HepG2 (cell line): ENCODE measurements at regions not wholly inside any gene's neighbourhood (a gene's known extent, or its start where the extent isn't known, plus 50 kb on each side); places are given as distances from the start of the nearest gene placed in this dataset.

Source experiments
- ATAC-seq: fragments of 200-7000 bp; cut with Tn5 transposase; 3 replicates; pipeline ENCODE4 v1.9.1; 2020; ENCODE audit warnings: mild to moderate bottlenecking, moderate library complexity
- BruUV-seq: library from RNA; stranded (reverse); fragments of 400-500 nt; replicated peaks from 2 replicates; lab custom pipeline; 2021; lab: Mats Ljungman, UMichigan
- CTCF ChIA-PET: fragments of 300-600 bp; formaldehyde crosslinking; extraction: SDS; loops from one replicate; lab custom pipeline; 2021; ENCODE audit warnings: low total read pairs, inconsistent platforms, low intra/inter-chr PET ratio; lab: Yijun Ruan, JAX
- POLR2A ChIA-PET: fragments of 350-600 bp; sonication (Branson Sonifier 250); formaldehyde crosslinking; loops from one replicate; lab custom pipeline; 2020; ENCODE audit warnings: antibody characterized with exemption, inconsistent platforms; lab: Yijun Ruan, JAX
- DNase-seq: peaks from one replicate; pipeline ENCODE4 v3.0.0-alpha.2; 2015; ENCODE audit warnings: low spot score
- FAIRE-seq: peaks from 3 replicates; lab custom pipeline; 2011; peaks lifted over from hg19 to GRCh38; lab: Jason Lieb, UNC
- H2AFZ ChIP-seq: one replicate; pipeline ENCODE4 v1.6.1; 2011; ENCODE audit warnings: low read length, inconsistent platforms
- H3K27ac ChIP-seq: fragments of 300-600 bp; 3 replicates; pipeline ENCODE4 v1.8.0; 2011; ENCODE audit warnings: mixed run types, mild to moderate bottlenecking, mixed read lengths, low read length, inconsistent platforms; ENCODE audit not compliant: insufficient read depth; ENCODE audit errors: extremely low read length
- H3K27me3 ChIP-seq, 2 experiments: fragments of 200-600 bp in 1 of 2; 2 replicates in 1 of 2; 3 replicates in 1 of 2; pipeline versions ENCODE4 v1.6.0 to v1.8.0; 2011; ENCODE audit warnings: low read length in 2 of 2, mild to moderate bottlenecking in 2 of 2, moderate library complexity in 2 of 2, inconsistent platforms in 1 of 2; ENCODE audit not compliant: insufficient read depth in 2 of 2, control insufficient read depth in 1 of 2
- H3K36me3 ChIP-seq, 2 experiments: fragments of 200-600 bp in 1 of 2; replicated peaks in 1 of 2; 2 replicates in 1 of 2; 3 replicates in 1 of 2; pipeline versions ENCODE4 v1.5.1 to v1.8.0; 2011; ENCODE audit warnings: low read length in 2 of 2, inconsistent platforms in 1 of 2; ENCODE audit not compliant: insufficient read depth in 2 of 2, control insufficient read depth in 1 of 2
- H3K4me1 ChIP-seq: 2 replicates; pipeline ENCODE4 v1.5.1; 2012; ENCODE audit warnings: low read length, inconsistent platforms; ENCODE audit not compliant: insufficient read depth
- H3K4me2 ChIP-seq: 2 replicates; pipeline ENCODE4 v1.6.0; 2011; ENCODE audit warnings: low read depth, low read length, inconsistent platforms
- H3K4me3 ChIP-seq, 3 experiments: fragments of 200-600 bp in 1 of 3; sonication (generic), shearing (Covaris generic) in 1 of 3; replicated peaks in 1 of 3; 2 replicates each; pipeline ENCODE4 v1.5.1; 2011 to 2016; ENCODE audit warnings: low read length in 3 of 3, inconsistent platforms in 2 of 3, low read depth in 2 of 3, mild to moderate bottlenecking in 2 of 3, control low read depth in 1 of 3, mixed read lengths in 1 of 3; ENCODE audit not compliant: insufficient read depth in 1 of 3
- H3K79me2 ChIP-seq: one replicate; pipeline ENCODE4 v1.6.1; 2011; ENCODE audit warnings: low read length, inconsistent platforms; ENCODE audit not compliant: insufficient read depth
- H3K9ac ChIP-seq: 2 replicates; pipeline ENCODE4 v1.6.0; 2011; ENCODE audit warnings: mild to moderate bottlenecking, low read depth, low read length, inconsistent platforms; ENCODE audit not compliant: insufficient read depth
- H3K9me3 ChIP-seq: 2 replicates; pipeline ENCODE4 v1.5.1; 2012; ENCODE audit warnings: mild to moderate bottlenecking, low read length
- H4K20me1 ChIP-seq: 2 replicates; pipeline ENCODE4 v1.6.0; 2011; ENCODE audit warnings: inconsistent platforms, mild to moderate bottlenecking, low read length, moderate library complexity; ENCODE audit not compliant: insufficient read depth
- CCDC6 ChIP-seq: sonication (generic); formaldehyde crosslinking; IDR thresholded peaks from 2 replicates; pipeline ENCODE4 v1.8.1; 2022; ENCODE audit warnings: mild to moderate bottlenecking, missing genetic modification reagents, moderate library complexity
- GFI1 ChIP-seq: sonication (generic); formaldehyde crosslinking; IDR thresholded peaks from 2 replicates; pipeline ENCODE4 v1.5.0; 2020; ENCODE audit warnings: missing genetic modification reagents, mild to moderate bottlenecking, borderline replicate concordance
- KDM4B ChIP-seq: sonication (generic); formaldehyde crosslinking; IDR thresholded peaks from 2 replicates; pipeline ENCODE4 v1.4.0; 2020; ENCODE audit warnings: missing genetic modification reagents
- KLF11 ChIP-seq: IDR thresholded peaks from 2 replicates; pipeline ENCODE4 v1.6.1; 2016; ENCODE audit warnings: missing compliant biosample characterization
- MED13 ChIP-seq: sonication (generic); formaldehyde crosslinking; IDR thresholded peaks from 2 replicates; pipeline ENCODE4 v1.5.0; 2020; ENCODE audit warnings: missing genetic modification reagents
- SRF ChIP-seq: IDR thresholded peaks from 2 replicates; pipeline ENCODE4 v1.6.1; 2011; ENCODE audit warnings: mild to moderate bottlenecking, low read depth, low read length, moderate library complexity
- ZNF788 ChIP-seq: sonication (generic); formaldehyde crosslinking; IDR thresholded peaks from 2 replicates; pipeline ENCODE4 v1.5.0; 2020; ENCODE audit warnings: mild to moderate bottlenecking, missing genetic modification reagents, borderline replicate concordance
- ZNF878 ChIP-seq: sonication (generic); formaldehyde crosslinking; IDR thresholded peaks from 2 replicates; pipeline ENCODE4 v1.8.1; 2023; ENCODE audit warnings: mild to moderate bottlenecking, missing genetic modification reagents, moderate library complexity
- WGBS: methylation state at CpG from one replicate; pipeline ENCODE4 v1.1.6; 2017; ENCODE audit warnings: low lambda C conversion rate; 5-methylcytosine and 5-hydroxymethylcytosine counted together
- in situ Hi-C: cut with HindIII; loops from 2 replicates; pipeline ENCODE4 v1.10.0; 2017; ENCODE audit warnings: low pct_unique_long_range_greater_than_20kb; ENCODE audit not compliant: extremely low pct_ligation_motif_present
- intact Hi-C: fragments of 100-400 bp; cut with micrococcal nuclease; formaldehyde crosslinking; loops from one replicate; pipeline ENCODE4 v1.10.0; 2022; ENCODE audit not compliant: unreplicated experiment
- TF ChIP-seq, protein P1 (sequence below): sonication (generic); formaldehyde crosslinking; IDR thresholded peaks from 2 replicates; pipeline ENCODE4 v1.5.1; 2020; ENCODE audit warnings: missing genetic modification reagents, mild to moderate bottlenecking, borderline replicate concordance
- TF ChIP-seq, protein P2 (sequence below), 2 experiments: sonication (generic) in 1 of 2; formaldehyde crosslinking in 1 of 2; IDR thresholded peaks; 2 replicates each; pipeline versions ENCODE4 v1.4.0 to v1.6.1; 2016 to 2020; ENCODE audit warnings: borderline replicate concordance in 1 of 2, low read depth in 1 of 2, mild to moderate bottlenecking in 1 of 2, missing genetic modification reagents in 1 of 2

DNA sequence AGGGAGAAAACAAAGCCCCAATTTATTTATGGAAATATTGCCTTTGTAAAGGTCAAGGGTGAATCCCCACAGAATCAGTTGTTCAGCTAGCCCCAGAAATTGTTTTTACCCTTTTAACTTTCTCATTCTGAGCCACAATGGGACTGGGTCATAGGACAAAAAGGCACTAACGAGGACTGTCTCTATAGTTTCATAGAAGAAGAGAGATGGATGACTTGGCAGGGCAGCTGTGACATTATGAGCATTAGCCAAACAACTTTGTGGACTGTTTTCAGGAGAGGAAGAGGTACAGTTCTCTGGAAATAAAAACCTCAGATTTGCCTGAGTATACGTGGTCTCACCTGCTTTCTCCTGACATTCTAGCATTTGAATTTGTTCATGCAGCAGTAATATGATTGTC, 1155.8 kb upstream of the CHAC2 start:
- in situ Hi-C loops = no loop called here
- H3K4me2 ChIP-seq = no peak overlapping the region
- H3K9ac ChIP-seq = no peak overlapping the region
- H2AFZ ChIP-seq = no peak overlapping the region
- intact Hi-C loops = no loop called here
- H3K9me3 ChIP-seq = peaks cover 59% of the 10 kb centered on the region
- BruUV-seq = no TSS peak
- no peaks in the 10 kb centered on the region for H4K20me1 ChIP-seq
- FAIRE-seq (no peak), ATAC-seq (no peak), DNase-seq (no peak)
- H3K27me3 ChIP-seq = no peaks in the 10 kb centered on the region
- no peaks in the 10 kb centered on the region for H3K36me3 ChIP-seq
- no peak overlapping the region for H3K4me3 ChIP-seq
- H3K79me2 ChIP-seq = no peaks in the 10 kb centered on the region
- no peaks in the 10 kb centered on the region for H3K4me1 ChIP-seq
- TF ChIP-seq KLF11 = no peak
- 0% methylated on average over 2 of the region's 2 CpGs for WGBS
- H3K27ac ChIP-seq = no peak overlapping the region
- CTCF ChIA-PET = no interaction called here
- POLR2A ChIA-PET = no interaction called here

DNA sequence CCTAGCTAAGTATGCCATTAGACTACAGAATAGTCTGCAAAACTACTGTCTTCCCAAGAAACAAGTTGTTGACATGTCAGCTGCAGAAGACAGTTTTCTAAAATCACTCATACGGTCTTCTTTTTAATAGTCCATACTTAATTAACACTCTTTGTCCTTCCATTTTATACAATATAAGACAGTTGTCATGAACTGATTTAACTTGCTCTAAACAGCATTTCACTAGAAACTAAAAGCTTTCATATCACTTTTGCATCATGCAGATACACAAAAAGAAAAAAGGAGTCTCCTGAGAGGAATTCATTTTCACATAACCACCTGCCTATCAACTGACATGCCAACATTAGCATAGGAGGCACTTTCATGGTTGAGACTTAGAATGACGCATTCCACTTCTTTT, 1159.6 kb upstream of the CHAC2 start:
- Histone ChIP-seq H2AFZ (no peak overlapping the region), H3K9me3 (peaks cover 45% of the 10 kb centered on the region), H3K79me2 (no peaks in the 10 kb centered on the region), H4K20me1 (no peaks in the 10 kb centered on the region), H3K4me2 (no peak overlapping the region), H3K27ac (no peak overlapping the region), H3K4me3 (no peak overlapping the region), H3K4me1 (no peaks in the 10 kb centered on the region), H3K27me3 (no peaks in the 10 kb centered on the region), H3K36me3 (no peaks in the 10 kb centered on the region), H3K9ac (no peak overlapping the region)
- FAIRE-seq (no peak), ATAC-seq (no peak), DNase-seq (no peak)
- POLR2A ChIA-PET = no interaction called here
- no TSS peak for BruUV-seq
- CTCF ChIA-PET = no interaction called here
- 63% methylated on average over 2 of the region's 2 CpGs for WGBS
- no peak for TF ChIP-seq SRF
- TF ChIP-seq ZNF788 (CRISPR knock-in tag) = no peak
- TF ChIP-seq MED13 (CRISPR knock-in tag) = no peak
- no peak for TF ChIP-seq GFI1 (CRISPR knock-in tag)
- TF ChIP-seq, protein P1, sequence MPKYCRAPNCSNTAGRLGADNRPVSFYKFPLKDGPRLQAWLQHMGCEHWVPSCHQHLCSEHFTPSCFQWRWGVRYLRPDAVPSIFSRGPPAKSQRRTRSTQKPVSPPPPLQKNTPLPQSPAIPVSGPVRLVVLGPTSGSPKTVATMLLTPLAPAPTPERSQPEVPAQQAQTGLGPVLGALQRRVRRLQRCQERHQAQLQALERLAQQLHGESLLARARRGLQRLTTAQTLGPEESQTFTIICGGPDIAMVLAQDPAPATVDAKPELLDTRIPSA (CRISPR knock-in tag) = no peak
- TF ChIP-seq, protein P2, sequence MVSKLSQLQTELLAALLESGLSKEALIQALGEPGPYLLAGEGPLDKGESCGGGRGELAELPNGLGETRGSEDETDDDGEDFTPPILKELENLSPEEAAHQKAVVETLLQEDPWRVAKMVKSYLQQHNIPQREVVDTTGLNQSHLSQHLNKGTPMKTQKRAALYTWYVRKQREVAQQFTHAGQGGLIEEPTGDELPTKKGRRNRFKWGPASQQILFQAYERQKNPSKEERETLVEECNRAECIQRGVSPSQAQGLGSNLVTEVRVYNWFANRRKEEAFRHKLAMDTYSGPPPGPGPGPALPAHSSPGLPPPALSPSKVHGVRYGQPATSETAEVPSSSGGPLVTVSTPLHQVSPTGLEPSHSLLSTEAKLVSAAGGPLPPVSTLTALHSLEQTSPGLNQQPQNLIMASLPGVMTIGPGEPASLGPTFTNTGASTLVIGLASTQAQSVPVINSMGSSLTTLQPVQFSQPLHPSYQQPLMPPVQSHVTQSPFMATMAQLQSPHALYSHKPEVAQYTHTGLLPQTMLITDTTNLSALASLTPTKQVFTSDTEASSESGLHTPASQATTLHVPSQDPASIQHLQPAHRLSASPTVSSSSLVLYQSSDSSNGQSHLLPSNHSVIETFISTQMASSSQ (IDR thresholded peaks at IDR 0.05; ENCODE audit: low read depth) = no peak
- TF ChIP-seq, protein P2 (CRISPR knock-in tag; IDR thresholded peaks at IDR 0.05; ENCODE audit: borderline replicate concordance) = no peak
- TF ChIP-seq ZNF878 (CRISPR knock-in tag) = no peak
- no peak for TF ChIP-seq CCDC6
- TF ChIP-seq KDM4B (CRISPR knock-in tag) = no peak
- no peak for TF ChIP-seq KLF11
- intact Hi-C loops = no loop called here
- in situ Hi-C loops = no loop called here
